Loucy (cell line): ENCODE measurements at regions not wholly inside any gene's neighbourhood (a gene's known extent, or its start where the extent isn't known, plus 50 kb on each side); places are given as distances from the start of the nearest gene placed in this dataset.

Experiments used
- H2AFZ ChIP-seq: fragments of 200-600 bp; sonication (generic); 2 replicates; pipeline ENCODE4 v1.6.0; 2016; ENCODE audit warnings: antibody characterized with exemption, mild to moderate bottlenecking, low read length, moderate library complexity
- H3F3A ChIP-seq: fragments of 200-600 bp; 2 replicates; pipeline ENCODE4 v1.6.0; 2016; ENCODE audit warnings: antibody characterized with exemption, low read depth, mild to moderate bottlenecking
- H3K27me3 ChIP-seq: fragments of 200-600 bp; sonication (generic); 2 replicates; pipeline ENCODE4 v1.6.1; 2014; ENCODE audit warnings: low read length, mild to moderate bottlenecking; ENCODE audit not compliant: insufficient read depth, poor library complexity, severe bottlenecking
- H3K36me3 ChIP-seq: fragments of 200-600 bp; sonication (generic); 2 replicates; pipeline ENCODE4 v1.6.1; 2016; ENCODE audit warnings: low read length; ENCODE audit not compliant: insufficient read depth
- H3K4me1 ChIP-seq: fragments of 200-600 bp; sonication (generic); 2 replicates; pipeline ENCODE4 v1.5.1; 2014; ENCODE audit warnings: low read length, mild to moderate bottlenecking; ENCODE audit not compliant: insufficient read depth, poor library complexity, severe bottlenecking
- H3K4me2 ChIP-seq: fragments of 200-600 bp; sonication (generic); 2 replicates; pipeline ENCODE4 v1.6.0; 2014; ENCODE audit warnings: antibody characterized with exemption, low read length, low read depth, mild to moderate bottlenecking; ENCODE audit not compliant: poor library complexity, severe bottlenecking
- H3K4me3 ChIP-seq: fragments of 200-600 bp; sonication (generic); 2 replicates; pipeline ENCODE4 v1.5.1; 2014; ENCODE audit warnings: low read length, mild to moderate bottlenecking, mixed read lengths; ENCODE audit not compliant: poor library complexity, severe bottlenecking
- H3K79me2 ChIP-seq: fragments of 200-600 bp; sonication (generic); 2 replicates; pipeline ENCODE4 v1.6.1; 2014; ENCODE audit warnings: low read length; ENCODE audit not compliant: insufficient read depth
- H3K9ac ChIP-seq: fragments of 200-600 bp; sonication (generic); 2 replicates; pipeline ENCODE4 v1.6.0; 2014; ENCODE audit warnings: mild to moderate bottlenecking, low read depth, low read length, moderate library complexity; ENCODE audit not compliant: poor library complexity, severe bottlenecking
- H3K9me2 ChIP-seq: fragments of 200-600 bp; sonication (generic); replicated peaks from 2 replicates; pipeline ENCODE4 v1.6.1; 2016; ENCODE audit warnings: low read depth, low read length, mixed read lengths
- H3K9me3 ChIP-seq: fragments of 200-600 bp; sonication (generic); 2 replicates; pipeline ENCODE4 v1.6.1; 2014; ENCODE audit warnings: mild to moderate bottlenecking, antibody characterized with exemption, low read length, low read depth; ENCODE audit not compliant: insufficient read depth
- H4K20me1 ChIP-seq: fragments of 200-600 bp; sonication (generic); 2 replicates; pipeline ENCODE4 v1.6.0; 2014; ENCODE audit warnings: antibody characterized with exemption, low read length, mild to moderate bottlenecking; ENCODE audit not compliant: insufficient read depth, poor library complexity, severe bottlenecking
- CTCF ChIP-seq: fragments of 200-600 bp; sonication (generic); conservative IDR thresholded peaks from 2 replicates; pipeline ENCODE4 v1.5.1; 2014; ENCODE audit warnings: mild to moderate bottlenecking, antibody characterized with exemption, low read length
- EZH2phosphoT487 ChIP-seq: fragments of 200-600 bp; IDR thresholded peaks from 2 replicates; pipeline ENCODE4 v1.6.1; 2018; ENCODE audit warnings: antibody characterized with exemption, mild to moderate bottlenecking, moderate library complexity, borderline replicate concordance

- Histone ChIP-seq H2AFZ (no peak overlapping the region), H3K4me1 (peaks cover 7% of the 10 kb centered on the region), H3F3A (no peaks in the 10 kb centered on the region), H4K20me1 (no peaks in the 10 kb centered on the region), H3K9me2 (no peaks in the 10 kb centered on the region), H3K4me2 (peak overlapping the region; percentile 15), H3K4me3 (no peak overlapping the region), H3K79me2 (no peaks in the 10 kb centered on the region), H3K36me3 (no peaks in the 10 kb centered on the region), H3K27me3 (no peaks in the 10 kb centered on the region), H3K9me3 (no peaks in the 10 kb centered on the region), H3K9ac (no peak overlapping the region)
- TF ChIP-seq EZH2phosphoT487: no peak
- TF ChIP-seq CTCF: no peak
Measured at GRCh38 chr5:159713254-159713653, 203.0 kb upstream of the ADRA1B start.

- no peak overlapping the region for H2AFZ ChIP-seq
- H3K27me3 ChIP-seq: no peaks in the 10 kb centered on the region
- no peak overlapping the region for H3K4me2 ChIP-seq
- TF ChIP-seq EZH2phosphoT487 (no peak), CTCF (no peak)
- H3F3A ChIP-seq: no peaks in the 10 kb centered on the region
- no peaks in the 10 kb centered on the region for H3K9me2 ChIP-seq
- H3K9me3 ChIP-seq: no peaks in the 10 kb centered on the region
- H3K36me3 ChIP-seq: no peaks in the 10 kb centered on the region
- H3K79me2 ChIP-seq: no peaks in the 10 kb centered on the region
- H3K4me1 ChIP-seq: peaks cover 7% of the 10 kb centered on the region
- no peak overlapping the region for H3K4me3 ChIP-seq
- H3K9ac ChIP-seq: no peak overlapping the region
- no peaks in the 10 kb centered on the region for H4K20me1 ChIP-seq
Measured at GRCh38 chr5:159713773-159714172, 202.5 kb upstream of the ADRA1B start.

- Histone ChIP-seq H3K9ac (no peak overlapping the region), H2AFZ (no peak overlapping the region), H3K4me2 (no peak overlapping the region), H3K4me3 (no peak overlapping the region), H3K4me1 (no peaks in the 10 kb centered on the region), H3F3A (no peaks in the 10 kb centered on the region), H3K27me3 (no peaks in the 10 kb centered on the region), H3K9me3 (no peaks in the 10 kb centered on the region), H3K79me2 (no peaks in the 10 kb centered on the region), H3K36me3 (no peaks in the 10 kb centered on the region), H3K9me2 (no peaks in the 10 kb centered on the region), H4K20me1 (no peaks in the 10 kb centered on the region)
- TF ChIP-seq CTCF (no peak), EZH2phosphoT487 (no peak)
Measured at GRCh38 chr5:159725475-159725874, 190.8 kb upstream of the ADRA1B start.
